ENCODE measurements at regions not wholly inside any gene's neighbourhood (a gene's known extent, or its start where the extent isn't known, plus 50 kb on each side); places are given as distances from the start of the nearest gene placed in this dataset.

DNA sequence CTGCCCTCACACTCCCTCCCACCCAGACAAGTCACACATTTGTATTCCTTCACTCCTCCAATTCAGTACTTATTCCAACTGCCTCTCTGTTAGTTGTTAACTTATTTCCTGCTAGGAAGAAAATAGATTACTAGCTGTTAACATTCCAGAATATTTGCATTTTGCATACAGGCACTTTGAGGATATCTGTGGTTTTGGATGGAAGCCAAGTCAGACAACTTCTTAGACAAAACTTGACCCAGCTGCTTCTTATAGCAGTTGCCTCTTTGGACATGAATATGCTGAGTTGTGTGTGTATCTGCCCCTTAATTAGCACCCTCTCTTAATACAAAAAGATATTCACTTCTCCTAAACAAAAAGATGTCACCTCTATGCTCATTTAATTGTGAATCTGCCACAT is 1280.6 kb upstream of the ACO1 start:
- TF ChIP-seq, protein P1, sequence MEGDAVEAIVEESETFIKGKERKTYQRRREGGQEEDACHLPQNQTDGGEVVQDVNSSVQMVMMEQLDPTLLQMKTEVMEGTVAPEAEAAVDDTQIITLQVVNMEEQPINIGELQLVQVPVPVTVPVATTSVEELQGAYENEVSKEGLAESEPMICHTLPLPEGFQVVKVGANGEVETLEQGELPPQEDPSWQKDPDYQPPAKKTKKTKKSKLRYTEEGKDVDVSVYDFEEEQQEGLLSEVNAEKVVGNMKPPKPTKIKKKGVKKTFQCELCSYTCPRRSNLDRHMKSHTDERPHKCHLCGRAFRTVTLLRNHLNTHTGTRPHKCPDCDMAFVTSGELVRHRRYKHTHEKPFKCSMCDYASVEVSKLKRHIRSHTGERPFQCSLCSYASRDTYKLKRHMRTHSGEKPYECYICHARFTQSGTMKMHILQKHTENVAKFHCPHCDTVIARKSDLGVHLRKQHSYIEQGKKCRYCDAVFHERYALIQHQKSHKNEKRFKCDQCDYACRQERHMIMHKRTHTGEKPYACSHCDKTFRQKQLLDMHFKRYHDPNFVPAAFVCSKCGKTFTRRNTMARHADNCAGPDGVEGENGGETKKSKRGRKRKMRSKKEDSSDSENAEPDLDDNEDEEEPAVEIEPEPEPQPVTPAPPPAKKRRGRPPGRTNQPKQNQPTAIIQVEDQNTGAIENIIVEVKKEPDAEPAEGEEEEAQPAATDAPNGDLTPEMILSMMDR (IDR thresholded peaks at IDR 0.05): no peak
- TF ChIP-seq POLR2AphosphoS5 (IDR thresholded peaks at IDR 0.05): no peak
- no peak for TF ChIP-seq POLR2A (IDR thresholded peaks at IDR 0.05; ENCODE audit: low read depth)

All from esophagus muscularis mucosa (tissue), 3 donors.